GM12878 (cell line): ENCODE measurements at regions not wholly inside any gene's neighbourhood (a gene's known extent, or its start where the extent isn't known, plus 50 kb on each side); places are given as distances from the start of the nearest gene placed in this dataset.

ENCODE experiments used
- ATAC-seq: fragments of 200-7000 bp; cut with Tn5 transposase; 3 replicates; pipeline ENCODE4 v1.9.1; 2020; ENCODE audit warnings: mild to moderate bottlenecking, moderate library complexity
- BruUV-seq: library from RNA; stranded (reverse); fragments of 400-500 nt; replicated peaks from 2 replicates; lab custom pipeline; 2021; lab: Mats Ljungman, UMichigan
- CTCF ChIA-PET: fragments of 300-600 bp; sonication (Branson Sonifier 250); formaldehyde crosslinking; extraction: SDS; loops from one replicate; lab custom pipeline; 2021; ENCODE audit warnings: inconsistent platforms; lab: Yijun Ruan, JAX
- POLR2A ChIA-PET: fragments of 350-600 bp; formaldehyde crosslinking; extraction: SDS; loops from one replicate; lab custom pipeline; 2021; ENCODE audit warnings: inconsistent platforms; lab: Charles Lee
- RAD21 ChIA-PET: fragments of 300-600 bp; sonication (Branson Sonifier 250); formaldehyde crosslinking; loops from one replicate; lab custom pipeline; 2023; ENCODE audit warnings: antibody characterized with exemption; ENCODE audit not compliant: unreplicated experiment; lab: Charles Lee
- SMC1A ChIA-PET: fragments of 300-600 bp; sonication (Branson Sonifier 250); formaldehyde crosslinking; loops from one replicate; lab custom pipeline; 2023; ENCODE audit not compliant: unreplicated experiment, uncharacterized antibody; lab: Charles Lee
- DNase-seq: peaks from one replicate; pipeline ENCODE4 v3.0.0-alpha.2; 2011; ENCODE audit warnings: low read depth, low spot score
- FAIRE-seq: peaks from 3 replicates; lab custom pipeline; 2011; peaks lifted over from hg19 to GRCh38; lab: Jason Lieb, UNC
- H2AFZ ChIP-seq: 2 replicates; pipeline ENCODE4 v1.6.0; 2011; ENCODE audit warnings: low read depth, low read length, control low read depth; ENCODE audit not compliant: control insufficient read depth
- H3K27ac ChIP-seq: 2 replicates; pipeline ENCODE4 v1.5.1; 2011; ENCODE audit warnings: control low read depth; ENCODE audit not compliant: control insufficient read depth, insufficient read depth
- H3K27me3 ChIP-seq, 2 experiments: replicated peaks in 1 of 2; 2 replicates each; pipeline versions ENCODE4 v1.6.0 to v1.6.1; 2011; ENCODE audit warnings: low read length in 1 of 2; ENCODE audit not compliant: control insufficient read depth in 2 of 2, insufficient read depth in 2 of 2
- H3K36me3 ChIP-seq, 2 experiments: 2 replicates each; pipeline ENCODE4 v1.5.1; 2011; ENCODE audit warnings: low read length in 1 of 2; ENCODE audit not compliant: control insufficient read depth in 2 of 2, insufficient read depth in 2 of 2
- H3K4me1 ChIP-seq: 2 replicates; pipeline ENCODE4 v1.6.1; 2011; ENCODE audit warnings: mild to moderate bottlenecking, low read length, moderate library complexity, mixed read lengths; ENCODE audit not compliant: control insufficient read depth, insufficient read depth
- H3K4me2 ChIP-seq: 2 replicates; pipeline ENCODE4 v1.6.0; 2011; ENCODE audit warnings: control low read depth; ENCODE audit not compliant: control insufficient read depth, insufficient read depth
- H3K4me3 ChIP-seq: fragments of 200-600 bp; sonication (generic); 2 replicates; pipeline ENCODE4 v1.5.1; 2016
- H3K79me2 ChIP-seq: 2 replicates; pipeline ENCODE4 v1.6.0; 2011; ENCODE audit warnings: low read length; ENCODE audit not compliant: control insufficient read depth, insufficient read depth
- H3K9ac ChIP-seq: 2 replicates; pipeline ENCODE4 v1.8.0; 2011; ENCODE audit warnings: low read length, control low read depth, mixed read lengths; ENCODE audit not compliant: control insufficient read depth, insufficient read depth
- H3K9me3 ChIP-seq: replicated peaks from 3 replicates; pipeline ENCODE4 v1.5.1; 2011; ENCODE audit warnings: mild to moderate bottlenecking, low read length; ENCODE audit not compliant: control insufficient read depth, insufficient read depth
- H4K20me1 ChIP-seq: 2 replicates; pipeline ENCODE4 v1.6.0; 2011; ENCODE audit not compliant: control insufficient read depth, insufficient read depth
- CEBPB ChIP-seq, 2 experiments: fragments of 150-350 bp in 1 of 2; IDR thresholded peaks; 2 replicates each; pipeline ENCODE4 v1.6.1; 2012 to 2014; ENCODE audit warnings: low read depth in 2 of 2, low read length in 2 of 2, borderline replicate concordance in 1 of 2, inconsistent platforms in 1 of 2
- FOXM1 ChIP-seq: IDR thresholded peaks from 2 replicates; pipeline ENCODE4 v1.6.1; 2012; ENCODE audit warnings: low read depth, mild to moderate bottlenecking, inconsistent platforms, low read length, moderate library complexity
- HDAC2 ChIP-seq: fragments of 200-600 bp; sonication (generic); IDR thresholded peaks from 2 replicates; pipeline ENCODE4 v1.6.1; 2017
- KLF5 ChIP-seq: fragments of 450-650 bp; IDR thresholded peaks from 2 replicates; pipeline ENCODE4 v1.6.1; 2014; ENCODE audit warnings: mild to moderate bottlenecking; ENCODE audit not compliant: partially characterized antibody
- MTA2 ChIP-seq: fragments of 450-650 bp; IDR thresholded peaks from 2 replicates; pipeline ENCODE4 v1.6.1; 2016; ENCODE audit warnings: low read depth, mild to moderate bottlenecking, moderate library complexity
- MYC ChIP-seq: IDR thresholded peaks from 2 replicates; pipeline ENCODE4 v1.6.1; 2011; ENCODE audit warnings: mild to moderate bottlenecking, low read length, moderate library complexity, inconsistent platforms; ENCODE audit not compliant: insufficient read depth, insufficient replicate concordance, insufficient read length, severe bottlenecking
- NFIC ChIP-seq: IDR thresholded peaks from 2 replicates; pipeline ENCODE4 v1.6.1; 2012; ENCODE audit warnings: low read depth, mild to moderate bottlenecking, inconsistent platforms, low read length, moderate library complexity
- NFYA ChIP-seq: IDR thresholded peaks from 2 replicates; pipeline ENCODE4 v1.6.1; 2011; ENCODE audit warnings: low read depth, mild to moderate bottlenecking, low read length, improper control_type of control experiment, borderline replicate concordance
- NKRF ChIP-seq: fragments of 450-650 bp; conservative IDR thresholded peaks from 2 replicates; pipeline ENCODE4 v1.6.1; 2017; ENCODE audit warnings: mild to moderate bottlenecking, moderate library complexity
- POLR2AphosphoS2 ChIP-seq: IDR thresholded peaks from 2 replicates; pipeline ENCODE4 v1.6.1; 2011; ENCODE audit warnings: low read depth, mild to moderate bottlenecking, low read length, improper control_type of control experiment, moderate library complexity
- WGBS: methylation state at CpG from one replicate; pipeline ENCODE4 v1.1.6; 2016; ENCODE audit warnings: low lambda C conversion rate; ENCODE audit not compliant: insufficient replicate concordance, insufficient coverage; ENCODE audit errors: missing lambda C conversion rate; 5-methylcytosine and 5-hydroxymethylcytosine counted together
- in situ Hi-C: fragments of 300-500 bp; cut with MboI; formaldehyde crosslinking; loops from 9 replicates; pipeline ENCODE4 v1.14.3; 2018; ENCODE audit warnings: mixed read lengths
- intact Hi-C: fragments of 100-400 bp; cut with micrococcal nuclease; formaldehyde crosslinking; loops from one replicate; pipeline ENCODE4 v1.14.2; 2022; ENCODE audit not compliant: unreplicated experiment
- TF ChIP-seq, protein P1 (sequence below), 3 experiments: IDR thresholded peaks in 2 of 3; conservative IDR thresholded peaks in 1 of 3; 2 replicates each; pipeline ENCODE4 v1.5.1; 2011; ENCODE audit warnings: low read depth in 3 of 3, low read length in 3 of 3, mild to moderate bottlenecking in 3 of 3, control low read depth in 2 of 3, moderate library complexity in 2 of 3, inconsistent platforms in 1 of 3, mixed read lengths in 1 of 3; ENCODE audit not compliant: control insufficient read depth in 2 of 3, insufficient read depth in 1 of 3; ENCODE audit errors: extremely low read depth in 1 of 3

DNA sequence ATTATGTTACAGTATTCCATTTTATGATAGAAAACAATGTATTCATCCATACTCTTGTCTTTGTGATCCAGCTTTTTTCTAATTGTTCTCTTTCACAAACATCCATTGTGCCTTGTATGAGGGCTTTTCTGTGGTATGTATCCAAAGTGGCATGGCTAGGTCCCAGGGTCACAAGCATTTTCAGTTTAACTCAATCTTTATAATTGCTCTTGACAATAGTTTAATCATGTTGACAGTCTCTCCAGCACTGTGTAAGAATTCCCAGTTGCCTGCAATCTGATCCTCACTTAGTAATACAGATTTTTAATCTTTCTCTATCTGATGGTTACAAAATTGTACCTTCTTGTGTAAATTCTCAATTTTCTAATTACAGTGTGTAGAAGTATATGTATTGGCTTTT, 533.4 kb downstream of the NEBL start (continued):
- TF ChIP-seq, protein P1, sequence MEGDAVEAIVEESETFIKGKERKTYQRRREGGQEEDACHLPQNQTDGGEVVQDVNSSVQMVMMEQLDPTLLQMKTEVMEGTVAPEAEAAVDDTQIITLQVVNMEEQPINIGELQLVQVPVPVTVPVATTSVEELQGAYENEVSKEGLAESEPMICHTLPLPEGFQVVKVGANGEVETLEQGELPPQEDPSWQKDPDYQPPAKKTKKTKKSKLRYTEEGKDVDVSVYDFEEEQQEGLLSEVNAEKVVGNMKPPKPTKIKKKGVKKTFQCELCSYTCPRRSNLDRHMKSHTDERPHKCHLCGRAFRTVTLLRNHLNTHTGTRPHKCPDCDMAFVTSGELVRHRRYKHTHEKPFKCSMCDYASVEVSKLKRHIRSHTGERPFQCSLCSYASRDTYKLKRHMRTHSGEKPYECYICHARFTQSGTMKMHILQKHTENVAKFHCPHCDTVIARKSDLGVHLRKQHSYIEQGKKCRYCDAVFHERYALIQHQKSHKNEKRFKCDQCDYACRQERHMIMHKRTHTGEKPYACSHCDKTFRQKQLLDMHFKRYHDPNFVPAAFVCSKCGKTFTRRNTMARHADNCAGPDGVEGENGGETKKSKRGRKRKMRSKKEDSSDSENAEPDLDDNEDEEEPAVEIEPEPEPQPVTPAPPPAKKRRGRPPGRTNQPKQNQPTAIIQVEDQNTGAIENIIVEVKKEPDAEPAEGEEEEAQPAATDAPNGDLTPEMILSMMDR (IDR thresholded peaks at IDR 0.05 in 2 of 3, conservative IDR thresholded peaks at IDR 0.05 in 1 of 3; ENCODE audit: control insufficient read depth in 2 of 3, extremely low read depth in 1 of 3, insufficient read depth in 1 of 3, low read depth in 3 of 3, low read length in 3 of 3) = no peak
- no peak for TF ChIP-seq NKRF
- TF ChIP-seq KLF5 = no peak
- no peak for TF ChIP-seq POLR2AphosphoS2
- TF ChIP-seq NFYA = no peak
- TF ChIP-seq NFIC = no peak

- Histone ChIP-seq H3K79me2 (no peaks in the 10 kb centered on the region), H3K36me3 (no peaks in the 10 kb centered on the region), H2AFZ (no peak overlapping the region), H3K9me3 (no peaks in the 10 kb centered on the region), H3K27ac (no peak overlapping the region), H3K27me3 (no peaks in the 10 kb centered on the region), H3K4me2 (no peak overlapping the region), H4K20me1 (no peaks in the 10 kb centered on the region), H3K9ac (no peak overlapping the region), H3K4me1 (no peaks in the 10 kb centered on the region), H3K4me3 (no peak overlapping the region)
- no peak for TF ChIP-seq MTA2
- no peak for TF ChIP-seq HDAC2
- TF ChIP-seq FOXM1 = no peak
- TF ChIP-seq CEBPB (IDR thresholded peaks at IDR 0.05; ENCODE audit: borderline replicate concordance in 1 of 2, low read depth in 2 of 2, low read length in 2 of 2) = no peak
- TF ChIP-seq MYC = no peak
- POLR2A ChIA-PET = no interaction called here
- CTCF ChIA-PET = no interaction called here
- WGBS = 22% methylated on average over 4 of the region's 4 CpGs
- intact Hi-C loops = no loop called here
- RAD21 ChIA-PET = no interaction called here
- no TSS peak for BruUV-seq
- in situ Hi-C loops = no loop called here
- no peak for FAIRE-seq
- no peak for DNase-seq
- ATAC-seq = peak; percentile 14; the same call in 2 of the 3 replicates
- SMC1A ChIA-PET = no interaction called here
These were observed 539.7 kb downstream of the PLXDC2 start for GRCh38 chr10:20355915-20356314.
